ENCODE measurements at regions not wholly inside any gene's neighbourhood (a gene's known extent, or its start where the extent isn't known, plus 50 kb on each side); places are given as distances from the start of the nearest gene placed in this dataset.

- DNase-seq (ENCODE audit: low spot score): no peak
These were observed 103.6 kb downstream of the PALM2AKAP2 start for GRCh38 chr9:109883623-109884022.

DNA sequence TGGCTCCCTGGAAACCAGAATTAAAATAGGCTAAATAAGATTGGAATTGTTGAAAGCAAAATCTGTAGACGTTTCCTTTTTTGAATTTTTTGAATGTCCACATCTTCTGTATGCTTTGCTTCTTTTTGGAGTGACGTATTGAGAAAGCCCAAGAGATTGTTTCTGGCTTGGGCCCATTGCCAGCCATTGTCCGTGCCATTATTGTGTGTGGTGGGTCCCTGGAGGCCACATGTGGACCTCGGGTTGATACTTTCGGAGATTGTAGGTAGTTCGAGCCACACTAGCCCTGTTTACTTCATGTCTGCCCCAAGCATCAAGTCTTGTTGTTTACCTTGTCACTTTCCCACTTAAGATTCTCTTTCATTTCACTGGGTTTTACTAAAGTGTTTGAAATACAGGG is 106.0 kb downstream of the PALM2AKAP2 start:
- DNase-seq (ENCODE audit: low spot score): no peak

- no peak for DNase-seq (ENCODE audit: low spot score)
These were observed 106.6 kb downstream of the PALM2AKAP2 start for GRCh38 chr9:109886617-109887016.

GRCh38 chr9:109887079-109887478 is 107.1 kb downstream of the PALM2AKAP2 start:
- DNase-seq (ENCODE audit: low spot score): no peak

- no peak for DNase-seq (ENCODE audit: low spot score)
These were observed 108.7 kb downstream of the PALM2AKAP2 start for GRCh38 chr9:109888695-109889094.

DNA sequence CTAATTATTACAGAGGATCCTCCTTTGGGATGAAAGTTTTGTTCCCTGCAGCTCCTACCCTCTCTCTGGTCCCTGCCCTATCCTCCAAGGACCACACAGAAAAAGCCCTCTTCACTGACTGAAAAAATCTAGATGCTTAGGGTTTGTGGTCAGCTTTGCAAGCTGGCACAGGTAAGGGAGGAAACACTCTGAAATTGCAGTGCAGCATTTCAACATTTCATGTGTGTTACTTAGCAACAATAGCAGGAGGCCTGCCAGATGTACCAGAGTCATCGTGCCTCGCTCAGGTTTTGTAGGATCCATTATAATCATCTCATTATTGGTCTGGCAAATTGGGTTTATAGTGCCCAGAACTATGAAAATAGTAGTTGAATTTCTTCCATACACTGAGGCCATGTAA is 109.5 kb downstream of the PALM2AKAP2 start:
- no peak for DNase-seq (ENCODE audit: low spot score)

GRCh38 chr9:109893241-109893640 is 113.2 kb downstream of the PALM2AKAP2 start:
- no peak for DNase-seq (ENCODE audit: low spot score)

GRCh38 chr9:109894473-109894872 is 114.5 kb downstream of the PALM2AKAP2 start:
- no peak for DNase-seq (ENCODE audit: low spot score)

DNA sequence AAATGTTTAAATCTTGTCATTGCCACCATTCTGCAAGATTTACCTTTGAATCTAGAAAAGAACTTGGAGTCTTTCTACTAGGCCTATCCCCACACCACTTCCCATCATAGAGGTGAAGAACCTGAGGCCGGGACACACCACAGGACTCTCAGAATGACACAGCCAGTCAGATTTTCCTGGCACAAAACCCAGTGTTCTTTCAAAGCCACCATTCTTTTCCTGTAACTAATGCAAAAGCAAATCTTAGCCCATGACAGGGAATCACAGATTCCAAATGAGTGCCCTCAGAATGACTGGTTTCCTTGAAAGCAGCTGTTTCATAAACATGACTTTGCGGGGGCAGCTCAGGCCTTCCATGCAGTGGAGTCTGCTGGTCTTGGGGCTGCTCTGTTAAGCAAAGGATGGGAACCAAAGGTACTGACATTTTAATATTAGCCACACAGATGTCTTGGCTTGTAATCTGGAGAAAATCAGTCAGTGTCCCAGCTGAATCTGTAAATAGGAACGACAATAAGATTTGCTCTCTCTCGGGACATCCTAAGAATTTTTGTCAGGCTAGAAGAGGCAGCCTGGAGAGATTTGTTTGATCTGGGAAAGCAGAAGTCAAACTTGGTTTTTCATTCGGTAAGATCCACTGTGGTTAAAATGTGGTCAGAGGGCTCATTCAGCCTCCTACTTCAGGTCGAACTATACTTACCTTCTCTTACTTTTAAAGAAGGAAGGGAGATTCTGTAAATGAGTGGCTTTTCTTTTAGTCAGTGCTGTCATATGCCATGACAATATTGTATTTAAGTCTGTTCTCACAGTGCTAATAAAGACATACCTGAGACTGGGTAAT is 115.1 kb downstream of the PALM2AKAP2 start:
- no peak for DNase-seq (ENCODE audit: low spot score)

- DNase-seq (ENCODE audit: low spot score): no peak
These were observed 121.2 kb downstream of the PALM2AKAP2 start for GRCh38 chr9:109901201-109901600.

GRCh38 chr9:109903515-109904138 is 123.6 kb downstream of the PALM2AKAP2 start:
- DNase-seq (ENCODE audit: low spot score): peak; percentile 55

- DNase-seq (ENCODE audit: low spot score): no peak
These were observed 124.7 kb downstream of the PALM2AKAP2 start for GRCh38 chr9:109904666-109905065.

DNA sequence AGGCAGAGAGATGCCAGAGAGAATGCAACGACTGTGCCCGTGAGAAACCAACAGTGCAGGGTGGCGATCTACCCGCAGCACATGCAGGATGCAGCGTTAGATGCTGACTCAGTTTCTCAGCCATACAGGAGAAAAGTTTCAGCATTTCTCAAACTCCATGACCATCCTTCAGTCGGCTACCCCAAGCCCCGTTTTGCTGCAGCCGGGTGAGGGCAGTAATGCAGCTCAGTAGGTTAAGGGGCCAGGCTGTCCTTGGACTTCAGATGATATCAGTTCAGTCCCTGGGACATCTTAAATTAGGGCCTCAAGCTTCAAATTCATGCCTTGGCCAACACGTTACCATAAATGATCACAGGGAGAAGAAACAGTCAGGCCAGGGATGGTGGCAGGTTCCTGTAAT is 125.5 kb downstream of the PALM2AKAP2 start:
- no peak for DNase-seq (ENCODE audit: low spot score)

DNA sequence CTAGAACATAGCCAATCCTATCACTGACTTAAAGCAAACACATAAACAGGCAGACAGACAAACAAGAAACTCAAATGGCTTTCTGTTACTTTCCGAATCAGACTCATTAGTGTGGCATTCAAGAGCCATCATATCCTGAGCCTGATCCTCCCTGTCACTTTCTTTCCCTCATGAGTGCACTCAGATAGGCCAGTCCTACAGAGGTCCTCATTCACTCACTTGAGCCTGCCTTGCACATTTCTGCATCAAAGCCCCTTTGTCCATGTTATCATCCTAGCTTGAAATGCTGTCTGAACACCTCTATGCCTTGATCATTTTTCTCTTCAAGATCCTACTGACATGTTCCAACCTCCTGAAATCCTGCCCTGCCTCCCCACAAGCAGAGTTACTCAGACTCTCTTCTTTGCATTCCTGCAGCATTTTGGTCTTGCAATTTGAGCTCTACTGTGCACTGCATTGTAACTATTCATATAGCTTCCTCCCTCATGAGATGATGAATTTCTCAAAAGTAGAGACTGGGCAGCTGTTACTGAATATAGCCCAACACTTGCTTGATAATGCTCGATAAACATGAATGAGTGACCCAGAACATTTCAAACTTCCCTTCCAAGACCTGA is 126.9 kb downstream of the PALM2AKAP2 start:
- no peak for DNase-seq (ENCODE audit: low spot score)

- no peak for DNase-seq (ENCODE audit: low spot score)
These were observed 127.4 kb downstream of the PALM2AKAP2 start for GRCh38 chr9:109907400-109907799.

GRCh38 chr9:109907810-109908458 is 127.9 kb downstream of the PALM2AKAP2 start:
- DNase-seq (ENCODE audit: low spot score): no peak

GRCh38 chr9:109908459-109909390 is 128.7 kb downstream of the PALM2AKAP2 start:
- DNase-seq (ENCODE audit: low spot score): no peak

DNA sequence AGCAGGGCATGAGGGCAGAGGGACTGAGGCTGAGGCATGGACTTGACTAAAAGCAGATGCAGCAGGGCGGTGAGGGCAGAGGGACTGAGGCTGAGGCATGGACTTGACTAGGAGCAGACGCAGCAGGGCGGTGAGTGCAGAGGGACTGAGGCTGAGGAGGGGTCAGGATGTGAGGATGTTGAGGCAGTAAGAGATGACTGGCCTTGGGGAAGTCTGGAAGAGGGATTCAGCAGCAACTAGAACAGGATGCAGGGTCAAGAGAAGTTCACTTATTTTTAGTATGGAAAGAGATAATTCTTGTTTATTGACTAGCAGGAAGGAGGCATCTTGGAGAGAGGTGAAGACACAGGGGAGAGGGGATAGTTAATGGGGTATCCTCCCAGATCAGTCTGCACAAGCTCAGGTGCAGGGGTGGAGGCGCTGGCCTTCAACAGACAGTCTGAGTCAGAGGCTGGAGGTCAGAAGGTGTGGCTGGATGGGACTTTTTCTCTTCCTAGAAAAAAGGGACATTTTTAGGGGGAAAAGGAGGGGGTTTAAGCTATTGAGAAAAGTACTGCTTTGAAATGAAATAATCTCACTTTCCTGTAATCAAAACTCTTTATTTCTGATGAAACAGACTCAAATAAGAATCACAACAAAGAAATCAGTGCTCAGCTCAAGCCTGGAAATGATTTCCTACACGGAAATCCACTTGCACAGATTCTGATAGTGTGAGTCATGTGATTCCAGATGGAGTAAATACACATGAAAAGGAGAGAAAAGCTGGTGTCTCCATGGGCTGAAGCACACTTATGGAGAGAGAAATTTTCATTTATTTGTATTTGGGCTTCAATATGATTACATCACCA is 130.9 kb downstream of the PALM2AKAP2 start:
- DNase-seq (ENCODE audit: low spot score): no peak

GRCh38 chr9:109912082-109912582 is 132.1 kb downstream of the PALM2AKAP2 start:
- DNase-seq (ENCODE audit: low spot score): no peak

DNA sequence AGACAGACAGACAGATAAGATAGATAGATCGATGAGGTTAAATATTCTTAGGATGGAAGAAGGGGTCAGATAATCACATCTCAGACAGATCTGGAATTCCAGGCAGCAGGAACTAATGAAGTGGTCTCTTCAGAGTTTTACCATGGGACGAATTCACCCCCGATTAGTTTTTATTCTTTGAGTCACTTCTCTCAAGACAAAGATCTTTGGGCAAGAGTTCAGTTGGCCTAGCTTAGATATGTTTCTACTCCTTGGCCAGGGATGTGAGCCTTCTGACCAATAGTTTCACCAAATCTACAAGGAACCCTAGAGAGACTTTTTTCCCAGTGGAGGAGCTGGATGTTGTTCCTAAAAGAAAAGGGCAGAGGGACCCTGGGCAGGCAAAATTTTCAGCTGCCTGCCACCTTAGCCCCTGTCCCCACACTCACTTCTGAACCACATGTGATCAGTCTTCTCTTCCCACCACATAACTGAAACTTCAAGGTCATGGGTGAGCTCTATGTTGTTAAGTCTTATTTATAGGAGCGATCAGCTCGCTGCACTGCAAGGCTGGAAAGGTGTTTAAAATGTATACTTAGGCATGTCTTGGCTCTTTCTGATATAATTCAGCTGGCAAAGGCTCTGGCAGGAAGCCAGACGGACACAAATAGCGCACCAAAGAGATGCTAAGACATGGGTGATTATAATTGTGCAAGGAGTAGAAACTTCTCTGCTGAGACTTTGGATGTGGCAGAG is 132.9 kb downstream of the PALM2AKAP2 start:
- DNase-seq (ENCODE audit: low spot score): no peak
